ENCODE measurements at regions not wholly inside any gene's neighbourhood (a gene's known extent, or its start where the extent isn't known, plus 50 kb on each side); places are given as distances from the start of the nearest gene placed in this dataset.

GRCh38 chr2:41930807-41931566 lies 116.8 kb upstream of the PKDCC start:
- TF ChIP-seq CTCF (IDR thresholded peaks at IDR 0.05) (no peak), POLR2A (IDR thresholded peaks at IDR 0.05) (no peak), EP300 (IDR thresholded peaks at IDR 0.05) (no peak), POLR2AphosphoS5 (IDR thresholded peaks at IDR 0.05) (no peak)

All from sigmoid colon (tissue), 4 donors.